Midbrain (tissue), 1 donor: ENCODE measurements at regions not wholly inside any gene's neighbourhood (a gene's known extent, or its start where the extent isn't known, plus 50 kb on each side); places are given as distances from the start of the nearest gene placed in this dataset.
"Not testable (repeated sequence)": the region's sequence is repeated elsewhere in the genome, so short reads cannot be mapped to it uniquely, and the experiment has no call there.

Experiments used
- DNase-seq: peaks from one replicate; lab custom pipeline; 2025; lab: John Stamatoyannopoulos, UW

DNA sequence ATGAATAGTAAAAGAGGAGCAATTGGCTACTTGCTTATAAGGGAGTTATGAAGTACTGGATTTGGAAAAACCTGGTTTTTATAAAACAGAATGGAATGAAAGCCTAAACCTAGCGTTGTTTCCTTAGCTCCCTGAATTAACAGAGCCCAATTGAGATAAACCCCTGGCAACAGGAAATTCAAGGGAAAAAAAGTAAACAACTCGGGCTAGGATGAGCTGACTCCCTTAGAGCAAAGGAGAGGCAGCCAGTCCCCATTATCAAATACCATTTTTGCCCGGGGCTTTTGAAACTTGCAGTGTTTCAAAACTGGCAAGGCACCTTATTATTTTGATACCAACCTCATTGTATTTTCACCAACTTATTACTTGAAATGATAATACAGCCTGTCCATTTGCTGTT lies 587.5 kb downstream of the CD109 start:
- no peak for DNase-seq

DNA sequence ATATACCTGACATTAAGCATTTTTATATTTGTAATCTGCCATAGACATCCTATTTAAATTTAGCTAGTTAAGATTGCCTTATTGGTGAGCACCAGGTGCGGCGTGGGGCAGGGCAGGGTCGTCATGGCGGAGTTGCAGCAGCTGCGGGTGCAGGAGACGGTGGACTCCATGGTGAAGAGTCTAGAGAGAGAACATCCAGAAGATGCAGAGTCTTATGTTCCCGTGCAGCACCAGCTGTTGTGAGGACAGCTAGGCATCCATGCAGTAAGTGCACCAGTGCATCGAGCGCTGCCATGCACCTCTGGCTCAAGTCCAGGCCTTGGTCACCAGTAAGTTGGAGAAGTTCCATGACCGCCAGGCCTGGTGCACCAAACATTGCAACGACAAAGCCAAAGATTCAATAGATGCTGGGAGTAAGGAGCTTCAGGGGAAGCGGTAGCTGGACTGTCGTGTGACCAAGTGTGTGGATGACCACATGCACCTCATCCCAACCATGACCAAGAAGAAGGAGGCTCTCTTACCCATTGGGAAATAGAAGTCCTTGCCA lies 586.2 kb downstream of the CD109 start:
- DNase-seq, result no peak

DNA sequence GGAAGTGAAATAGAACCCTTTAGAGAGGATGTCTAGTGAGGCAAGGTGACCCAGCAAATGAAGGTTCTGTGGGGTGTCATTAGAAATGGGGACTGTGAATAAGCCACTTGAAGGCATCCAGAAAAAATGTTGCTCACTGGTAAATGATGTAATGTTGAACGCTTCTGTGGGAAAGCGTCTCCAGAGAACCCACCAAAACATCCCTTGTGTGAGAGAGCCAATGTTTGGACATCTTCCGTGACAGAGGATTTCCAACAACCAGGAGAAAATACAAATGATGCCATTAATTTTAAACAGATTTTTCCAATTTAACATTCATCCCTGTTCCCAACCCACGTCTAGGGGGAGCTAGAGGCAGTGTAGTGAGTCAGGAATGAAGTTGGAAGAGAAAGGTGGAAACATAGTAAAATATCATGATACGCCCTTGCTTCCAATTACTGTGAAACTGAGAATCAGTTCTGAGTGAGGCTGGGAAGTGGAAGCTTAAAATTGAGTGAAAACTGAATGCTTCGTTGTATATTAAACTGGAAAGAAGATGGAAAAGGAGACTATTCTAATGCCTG lies 584.2 kb downstream of the CD109 start:
- DNase-seq, result no peak

DNA sequence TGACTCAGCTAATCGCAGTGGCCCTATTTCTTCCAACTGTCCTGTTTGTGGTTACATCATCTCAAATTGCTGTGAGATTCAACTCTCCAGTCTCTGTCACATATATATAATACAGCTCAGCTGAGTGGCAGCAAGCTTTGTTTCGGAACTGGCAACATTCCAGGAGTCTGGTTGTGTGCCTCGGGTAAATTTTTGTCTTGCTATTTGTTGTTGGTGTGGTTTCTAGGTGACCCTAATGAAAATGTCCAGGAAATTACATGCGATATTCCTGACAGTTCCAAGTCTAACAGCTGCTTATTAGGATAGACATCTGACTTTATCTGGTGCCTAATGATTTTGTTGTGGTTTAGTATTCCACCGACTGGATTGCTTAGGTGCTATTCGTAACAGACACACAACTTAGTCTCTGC lies 581.8 kb downstream of the CD109 start:
- DNase-seq, result peak; percentile 4

DNA sequence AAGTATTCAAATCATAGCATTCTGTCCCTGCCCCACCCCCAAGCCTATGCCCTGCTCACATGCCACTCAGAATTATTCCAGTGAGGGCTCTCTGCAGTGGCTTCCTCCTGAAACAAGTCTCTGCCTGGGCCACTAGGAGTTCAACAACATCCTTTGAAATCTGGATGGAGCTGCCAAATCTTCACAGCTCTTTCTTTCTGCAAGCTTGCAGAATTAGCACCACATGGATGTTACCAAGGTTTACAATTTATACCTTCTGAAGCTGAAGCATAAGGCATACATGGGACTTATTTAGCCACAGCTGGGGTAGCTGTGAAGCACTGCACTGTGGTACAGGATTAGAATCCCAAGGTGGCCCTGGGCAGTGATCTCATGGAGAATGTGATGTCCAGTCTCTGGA lies 577.5 kb downstream of the CD109 start:
- DNase-seq, result no peak

DNA sequence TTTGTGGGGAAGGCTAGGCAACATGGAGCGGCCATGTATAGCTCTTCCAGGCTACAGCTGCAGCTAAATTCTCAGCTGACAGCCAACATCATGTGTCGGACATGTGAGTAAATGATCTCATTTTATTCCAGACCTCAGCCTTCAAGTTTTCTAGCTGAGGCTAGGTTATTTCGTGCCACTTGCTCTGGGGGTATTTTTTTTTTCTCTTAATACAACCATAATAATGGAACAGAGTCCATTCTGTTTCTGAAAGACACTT lies 573.5 kb downstream of the CD109 start:
- DNase-seq, result no peak

DNA sequence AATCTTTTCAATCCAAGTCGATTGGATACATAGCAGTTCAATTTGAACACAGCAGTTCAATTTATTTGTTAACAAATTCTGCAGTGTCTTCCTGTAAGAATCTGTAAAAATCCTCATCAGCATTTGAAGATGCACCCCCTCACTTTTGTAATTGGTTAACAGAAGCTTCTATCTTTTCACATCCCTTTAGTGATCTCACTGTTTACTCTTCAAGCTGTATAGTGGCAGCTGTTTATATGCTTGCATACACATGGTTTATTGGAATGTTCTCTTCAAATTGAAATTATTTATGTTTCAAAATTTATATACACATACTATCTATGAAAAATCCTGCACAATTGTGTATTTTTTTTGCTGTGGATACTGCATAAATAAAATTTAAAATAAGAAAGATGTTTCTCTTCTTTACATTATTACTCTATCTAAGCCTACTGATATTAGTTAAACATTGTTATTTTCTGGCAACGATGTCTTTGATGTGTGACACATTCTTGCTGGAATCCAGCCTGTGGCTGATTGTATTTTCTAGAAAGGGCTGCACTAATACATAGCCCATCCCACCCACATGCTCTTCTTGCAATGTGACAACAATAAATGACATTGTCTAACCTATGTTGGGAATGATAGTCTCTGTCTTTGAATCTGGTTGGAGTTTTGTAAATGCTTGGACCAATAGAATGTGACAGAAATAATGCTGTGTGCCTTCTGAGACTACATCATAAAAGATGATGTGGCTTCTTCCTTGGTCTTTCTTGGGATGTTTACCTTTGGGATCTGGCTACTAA lies 573.0 kb downstream of the CD109 start:
- DNase-seq, result no peak

DNA sequence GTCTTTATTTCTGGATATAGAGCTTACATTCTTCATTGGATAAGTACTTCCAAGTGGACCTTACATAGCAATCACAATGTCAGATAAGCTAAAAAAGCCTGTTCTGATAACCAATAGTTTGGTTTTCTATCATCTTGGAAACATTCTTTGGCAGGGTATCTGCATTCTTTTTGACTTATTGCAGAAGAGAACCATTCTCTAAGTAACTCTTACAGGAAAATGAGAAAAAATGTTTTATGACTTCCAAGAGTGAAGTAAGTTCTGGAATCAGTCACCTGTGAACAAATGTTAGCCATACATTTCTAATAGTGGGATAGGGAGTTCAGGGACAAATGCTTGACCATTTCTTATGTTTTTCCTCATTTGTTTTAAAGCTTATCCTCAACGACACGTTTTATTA lies 564.0 kb downstream of the CD109 start:
- DNase-seq, result no peak

DNA sequence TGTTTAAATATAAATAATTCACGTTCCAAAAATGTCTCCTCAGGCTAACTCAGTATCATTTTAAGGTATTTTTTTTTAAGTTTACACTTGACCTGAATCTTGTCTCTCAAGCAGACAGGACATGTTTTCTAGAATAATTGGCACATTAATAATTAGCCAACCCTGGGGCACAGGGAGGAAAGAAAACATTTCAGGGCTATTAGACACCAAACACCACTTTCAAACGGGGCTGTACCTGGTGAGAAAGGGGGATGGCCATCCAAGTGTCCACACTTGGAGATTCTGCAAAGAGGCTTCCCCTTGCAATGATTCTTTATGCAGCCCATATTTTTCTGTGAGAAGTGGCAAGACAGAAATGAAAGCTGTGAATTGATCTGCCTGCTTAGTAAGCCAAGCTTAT lies 560.8 kb downstream of the CD109 start:
- DNase-seq, result no peak

DNA sequence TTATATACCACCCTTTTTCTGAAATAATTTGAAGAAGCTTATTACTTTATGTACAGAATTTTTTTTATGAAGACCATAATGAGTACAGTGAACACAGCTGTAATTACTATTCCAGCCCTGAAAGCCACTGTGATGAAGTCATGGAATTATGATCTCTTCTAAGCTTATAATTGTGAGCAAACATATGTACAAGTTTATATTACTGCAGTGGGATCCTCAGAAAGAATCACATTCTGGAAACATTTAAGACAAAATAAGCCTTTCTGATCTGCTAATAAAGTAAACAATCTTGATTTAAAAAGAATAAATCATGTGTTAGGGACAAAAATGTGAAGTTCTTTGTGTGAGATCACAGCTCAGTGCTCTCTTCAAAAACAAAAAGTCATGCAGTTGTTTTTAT lies 560.4 kb downstream of the CD109 start:
- no peak for DNase-seq

DNA sequence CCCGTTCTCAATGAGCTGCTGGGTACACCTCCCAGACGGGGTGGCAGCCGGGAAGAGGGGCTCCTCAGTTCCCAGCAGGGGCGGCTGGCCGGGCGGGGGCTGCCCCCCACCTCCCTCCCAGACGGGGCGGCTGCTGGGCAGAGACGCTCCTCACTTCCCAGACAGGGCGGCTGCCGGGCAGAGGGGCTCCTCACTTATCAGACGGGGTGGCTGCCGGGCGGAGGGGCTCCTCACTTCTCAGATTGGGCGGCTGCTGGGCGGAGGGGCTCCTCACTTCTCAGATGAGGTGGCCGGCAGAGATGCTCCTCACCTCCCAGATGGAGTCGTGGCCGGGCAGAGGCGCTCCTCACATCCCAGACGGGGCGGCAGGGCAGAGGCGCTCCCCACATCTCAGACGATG lies 559.0 kb downstream of the CD109 start:
- DNase-seq, result not testable (repeated sequence)

DNA sequence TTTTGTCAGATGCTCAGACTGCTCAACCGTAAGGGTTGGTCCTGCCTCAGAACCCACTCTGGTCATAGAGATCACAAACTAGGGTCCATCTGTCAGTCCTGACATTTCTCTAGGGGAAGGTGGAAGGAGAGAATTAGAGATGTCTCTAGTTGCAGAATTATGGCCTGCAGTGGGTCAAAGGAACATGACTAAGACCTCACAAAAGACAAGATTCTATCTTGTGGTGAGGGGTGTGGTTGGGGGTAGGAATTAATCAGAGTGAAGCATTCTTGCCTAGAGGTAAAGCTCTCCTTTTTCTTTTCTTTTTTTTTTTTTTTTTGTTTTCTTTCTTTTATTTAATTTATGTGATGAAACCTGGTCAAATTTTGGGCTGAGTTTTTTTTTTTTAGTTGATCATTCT lies 558.1 kb downstream of the CD109 start:
- not testable (repeated sequence) for DNase-seq

DNA sequence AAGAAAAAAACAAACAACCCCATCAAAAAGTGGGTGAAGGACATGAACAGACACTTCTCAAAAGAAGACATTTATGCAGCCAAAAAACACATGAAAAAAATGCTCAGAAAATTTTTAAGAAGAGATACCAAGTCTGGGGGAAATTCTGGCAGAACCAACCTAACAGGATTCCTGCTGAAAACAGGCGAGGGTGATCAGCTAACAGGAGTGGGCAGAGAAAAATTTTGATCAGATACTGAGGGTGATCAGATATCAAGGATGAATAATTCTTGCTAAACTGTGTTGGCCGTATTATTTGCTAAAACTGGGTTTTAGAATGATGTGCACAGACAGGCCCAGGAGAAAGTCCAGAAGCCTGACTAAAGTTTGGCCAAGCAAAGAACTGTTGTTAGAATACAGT lies 557.3 kb downstream of the CD109 start:
- DNase-seq, result no peak

DNA sequence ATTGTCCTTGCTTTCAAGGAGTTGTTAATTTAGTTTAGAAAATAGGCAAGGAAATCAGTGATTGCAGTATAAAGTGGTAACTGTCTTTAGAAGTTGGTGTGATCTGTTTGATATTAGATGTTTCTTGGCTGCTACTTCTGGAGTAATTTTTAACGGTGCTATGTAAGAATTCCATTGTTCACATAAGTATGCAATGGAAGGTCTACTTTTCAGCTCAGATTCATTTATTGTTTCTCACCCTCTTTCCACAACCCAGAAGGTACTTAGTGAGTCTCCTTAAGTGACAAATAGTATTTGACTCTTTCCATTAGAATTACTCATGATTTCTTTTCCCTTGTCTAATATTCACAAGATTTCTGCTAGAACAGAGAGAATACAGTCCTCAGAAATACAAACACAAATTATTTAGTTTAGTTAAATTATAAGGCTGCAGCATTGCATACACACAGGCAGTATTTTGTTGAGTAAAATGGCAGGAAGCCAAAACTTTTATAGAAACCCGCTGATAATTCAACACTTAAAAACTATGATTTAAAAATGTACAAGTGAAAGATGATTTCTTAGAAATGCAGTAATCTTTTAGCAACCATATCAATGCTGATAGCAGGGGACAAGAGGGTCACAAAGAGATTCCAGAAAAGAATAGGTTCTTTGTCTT lies 554.3 kb downstream of the CD109 start:
- DNase-seq, result no peak

DNA sequence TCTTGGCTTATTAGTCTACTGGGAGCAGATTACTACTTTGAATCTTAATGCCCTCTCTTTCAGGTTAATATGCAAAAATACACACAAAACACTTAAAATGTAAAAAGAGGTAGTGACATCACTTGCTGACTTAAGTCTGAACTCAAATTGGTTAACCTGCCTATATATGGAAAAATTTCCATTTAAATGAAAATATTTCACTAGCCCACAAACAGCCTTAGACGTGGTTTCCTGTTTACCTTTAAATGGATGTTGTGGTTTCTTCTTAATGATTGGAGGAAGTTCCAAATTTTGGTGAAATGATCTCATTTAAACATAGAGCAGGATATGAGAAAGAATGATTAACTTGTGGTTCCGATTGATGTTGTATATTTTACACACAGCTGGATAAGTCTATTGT lies 553.7 kb downstream of the CD109 start:
- DNase-seq, result no peak

DNA sequence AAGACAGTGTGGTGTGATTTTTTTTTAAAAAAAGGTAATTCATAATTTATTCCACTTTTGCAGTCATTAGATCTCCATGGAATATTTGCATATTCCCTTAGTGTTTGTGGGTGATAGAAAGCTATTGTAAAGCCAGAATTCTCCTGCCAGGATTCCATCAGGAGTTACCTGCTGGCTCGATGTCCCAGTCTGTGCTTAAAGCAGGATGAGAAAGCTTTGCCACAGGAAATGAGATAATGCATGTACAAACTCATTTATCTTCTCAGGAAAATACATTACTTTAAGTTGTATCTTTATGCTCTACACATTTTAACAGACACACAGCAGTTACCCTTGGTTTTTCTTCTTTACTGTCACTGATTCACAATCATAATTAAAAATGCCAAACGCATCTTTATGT lies 553.0 kb downstream of the CD109 start:
- DNase-seq, result no peak

DNA sequence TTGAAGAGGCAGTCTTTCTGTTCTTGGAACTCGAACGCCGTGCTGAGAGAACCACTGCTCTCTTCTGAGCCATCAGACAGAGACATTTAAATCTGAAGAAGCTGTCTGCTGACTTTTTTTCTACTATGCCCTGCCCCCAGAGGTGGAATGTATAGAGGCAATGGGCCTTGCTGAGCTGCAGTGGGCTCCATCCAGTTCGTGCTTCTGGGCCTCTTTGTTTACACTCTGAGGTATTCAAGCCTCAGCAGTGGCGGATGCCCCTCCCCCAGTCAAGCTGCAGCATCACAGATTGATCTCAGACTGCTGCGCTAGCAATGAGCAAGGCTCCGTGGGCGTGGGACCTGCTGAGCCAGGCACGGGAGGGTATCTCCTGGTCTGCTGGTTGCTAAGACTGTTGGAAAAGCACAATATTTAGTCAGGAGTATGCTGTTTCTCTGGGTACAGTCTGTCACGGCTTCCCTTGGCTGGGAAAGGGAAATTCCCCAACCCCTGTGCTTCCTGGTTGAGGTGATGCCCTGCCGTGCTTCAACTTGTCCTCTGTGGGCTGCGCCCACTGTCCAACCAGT lies 526.8 kb downstream of the CD109 start:
- DNase-seq, result no peak

DNA sequence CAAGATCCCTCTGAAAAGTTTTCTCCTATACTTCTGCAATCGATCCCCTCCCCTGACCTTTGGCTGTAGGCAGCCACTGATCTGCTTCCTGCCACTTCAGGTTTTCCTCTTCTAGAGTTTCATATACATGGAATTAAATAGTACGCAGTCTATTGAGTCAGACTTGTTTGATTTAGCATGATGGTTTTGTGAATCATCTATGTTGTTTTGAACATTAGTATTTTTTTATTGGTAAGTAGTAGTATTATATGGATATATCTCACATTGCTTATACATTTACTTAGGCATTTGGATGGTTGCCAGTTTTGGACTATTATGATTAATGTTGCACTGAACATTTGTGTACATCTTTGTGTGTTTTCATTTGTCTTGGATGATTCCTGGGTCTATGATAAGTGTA lies 518.0 kb downstream of the CD109 start:
- no peak for DNase-seq

DNA sequence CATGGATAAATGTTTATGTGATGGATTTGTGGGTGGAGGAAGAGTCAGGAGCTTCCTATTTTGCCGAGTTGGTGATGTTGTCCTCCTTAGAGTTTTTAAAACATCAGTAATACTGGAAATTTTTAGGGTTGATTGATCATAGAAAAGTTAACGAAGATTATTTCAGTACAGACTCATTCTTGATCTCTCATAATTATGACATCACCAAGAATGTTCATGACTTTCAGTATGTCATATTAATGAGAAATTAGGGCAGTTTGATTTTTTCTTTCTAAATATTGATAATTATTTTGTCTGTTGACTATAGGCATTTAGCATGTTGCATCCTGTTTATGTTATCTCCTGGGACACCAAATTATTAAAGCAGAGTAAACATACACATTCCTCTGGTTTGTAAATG lies 512.2 kb downstream of the CD109 start:
- DNase-seq, result no peak

DNA sequence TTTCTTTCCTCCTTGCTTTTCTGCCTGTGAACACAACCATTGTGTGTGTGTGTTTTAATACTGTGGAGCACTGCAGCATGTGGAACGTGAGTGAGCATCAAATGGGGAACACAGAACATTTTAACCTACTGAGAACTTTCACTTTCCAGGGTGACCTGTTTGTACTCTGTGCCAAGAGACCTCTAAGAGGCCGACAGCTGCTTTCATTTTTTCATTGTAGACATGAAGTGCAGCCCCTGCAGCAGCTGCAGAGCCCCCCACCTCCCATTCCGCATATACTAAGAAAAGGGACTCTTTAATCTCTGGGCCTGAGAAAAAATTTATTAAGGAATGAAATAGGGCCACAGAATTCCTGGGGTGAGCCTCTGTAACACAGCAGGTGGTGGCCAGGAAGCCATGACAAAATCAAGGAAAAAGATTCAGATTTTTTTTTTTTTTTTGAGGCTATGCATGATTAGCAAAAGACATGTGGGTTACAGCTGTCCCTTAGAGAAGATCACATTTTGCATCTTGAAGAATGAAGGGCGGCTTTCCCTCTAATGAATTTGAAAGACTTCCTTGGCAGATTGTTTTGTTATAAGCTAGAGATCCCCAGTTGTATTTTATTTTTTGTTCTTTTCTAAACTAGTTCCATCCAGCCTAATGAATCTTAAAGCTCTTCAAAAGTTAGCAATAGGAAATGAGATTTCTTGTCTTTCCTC lies 503.4 kb downstream of the CD109 start:
- no peak for DNase-seq

DNA sequence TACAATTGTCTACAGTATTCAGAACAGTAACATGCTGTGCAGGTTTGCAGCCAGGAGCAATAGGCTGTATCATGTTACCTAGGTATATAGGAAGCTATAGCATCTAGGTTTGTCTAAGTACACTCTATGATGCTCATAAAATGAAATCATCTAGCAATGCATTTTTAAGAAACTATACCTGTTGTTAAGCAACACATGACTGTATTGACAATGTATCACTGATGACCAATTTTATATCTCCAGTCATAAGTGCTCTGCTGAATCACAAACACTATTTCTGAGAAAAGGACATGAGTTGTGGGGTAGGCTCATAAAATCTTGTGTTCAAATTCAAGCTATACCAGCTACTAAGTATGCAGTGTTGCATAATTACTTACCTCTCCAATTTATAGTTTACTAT lies 501.3 kb downstream of the CD109 start:
- DNase-seq, result no peak

DNA sequence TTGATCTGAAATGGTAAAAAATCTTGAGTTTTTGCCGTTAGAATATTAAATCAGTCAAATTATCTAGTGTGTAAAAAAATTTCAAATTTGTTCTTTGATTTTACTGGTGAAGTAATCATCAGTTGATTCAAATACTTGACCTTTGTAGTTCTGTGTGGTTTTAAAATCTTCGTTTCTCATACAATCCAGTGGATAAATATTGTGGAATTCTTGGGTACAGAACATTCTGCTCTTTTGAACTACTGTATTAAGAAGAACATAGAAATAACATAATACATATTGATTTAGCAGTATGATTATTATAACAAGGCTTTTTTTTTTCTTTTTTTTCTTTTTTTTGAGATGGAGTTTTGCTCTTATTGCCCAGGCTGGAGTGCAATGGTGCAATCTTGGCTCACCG lies 491.8 kb downstream of the CD109 start:
- DNase-seq, result no peak

DNA sequence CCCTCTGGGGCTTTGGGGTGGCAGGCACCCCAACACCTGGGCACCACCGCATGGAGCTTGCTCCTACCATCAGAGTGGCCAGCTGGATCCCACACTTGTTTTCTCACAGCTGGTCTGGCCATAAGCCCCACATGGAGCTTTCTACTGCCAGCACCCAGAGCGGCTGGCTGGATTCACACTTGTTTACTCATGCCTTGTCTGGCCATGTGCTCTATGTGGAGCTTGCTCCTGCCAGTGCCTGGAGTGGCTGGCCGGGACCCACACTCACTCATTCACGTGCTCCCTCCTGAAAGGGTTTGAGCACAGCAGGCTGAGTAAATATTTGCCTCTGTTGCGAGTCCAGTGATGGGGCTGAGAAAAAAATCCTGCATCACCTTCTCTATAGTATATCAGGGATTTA lies 487.0 kb downstream of the CD109 start:
- no peak for DNase-seq
